ENCODE measurements at regions not wholly inside any gene's neighbourhood (a gene's known extent, or its start where the extent isn't known, plus 50 kb on each side); places are given as distances from the start of the nearest gene placed in this dataset.

DNA sequence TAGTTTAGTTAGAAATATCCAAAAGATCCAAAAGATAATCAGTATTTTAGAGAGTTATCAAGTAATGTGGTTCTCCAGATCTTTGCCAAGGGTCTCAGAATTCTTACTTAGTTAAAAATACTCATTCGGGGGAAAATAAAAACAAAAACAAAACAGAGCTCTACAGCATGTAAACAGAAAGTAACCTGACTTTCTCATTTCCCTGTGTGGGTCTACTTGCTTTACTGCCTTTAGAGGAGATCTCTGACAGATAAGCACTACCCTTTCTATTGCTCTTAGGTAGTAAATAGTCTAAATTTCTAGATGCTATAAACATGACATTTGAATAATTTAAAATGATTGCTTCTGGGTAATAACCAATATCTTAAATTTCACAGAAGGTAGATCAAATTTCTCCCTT is 371.8 kb downstream of the RPL10L start:
- DNase-seq (ENCODE audit: low spot score), result no peak

DNA sequence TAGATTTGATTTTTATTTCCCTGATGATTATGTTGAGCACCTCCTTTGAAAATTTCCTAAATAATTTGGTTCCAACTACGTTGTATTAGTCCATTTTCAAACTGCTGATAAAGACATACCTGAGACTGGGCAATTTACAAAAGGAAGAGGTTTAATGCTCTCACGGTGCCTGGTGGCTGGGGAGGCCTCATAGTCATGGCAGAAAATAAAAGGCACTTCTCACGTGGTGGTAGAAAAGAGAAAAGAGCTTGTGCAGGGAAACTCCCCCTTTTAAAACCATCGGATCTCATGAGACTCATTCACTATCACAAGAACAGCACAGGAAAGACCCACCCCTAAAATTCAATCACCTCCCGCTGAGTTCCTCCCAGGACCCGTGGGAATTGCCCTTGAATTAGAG is 372.3 kb downstream of the RPL10L start:
- DNase-seq (ENCODE audit: low spot score), result no peak

DNA sequence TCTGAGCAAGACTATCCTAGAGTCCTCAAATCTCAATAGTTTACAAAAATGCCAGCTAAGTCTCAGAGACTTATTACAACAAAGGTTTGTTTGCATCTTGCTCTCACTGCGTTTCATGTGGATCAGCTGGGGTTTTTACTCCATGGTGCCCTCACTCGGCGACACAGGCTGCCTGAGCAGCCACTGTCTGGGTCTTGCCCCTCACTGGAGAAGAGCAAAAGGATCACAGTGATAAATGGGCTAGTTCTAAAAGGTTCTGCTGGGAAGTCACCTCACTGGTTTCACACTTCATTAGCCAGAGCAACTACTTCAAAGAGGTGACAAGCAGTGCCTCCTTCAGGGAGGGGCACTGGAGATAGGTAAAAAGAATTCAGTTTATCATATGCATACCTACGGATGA is 392.0 kb downstream of the RPL10L start:
- no peak for DNase-seq (ENCODE audit: low spot score)

DNA sequence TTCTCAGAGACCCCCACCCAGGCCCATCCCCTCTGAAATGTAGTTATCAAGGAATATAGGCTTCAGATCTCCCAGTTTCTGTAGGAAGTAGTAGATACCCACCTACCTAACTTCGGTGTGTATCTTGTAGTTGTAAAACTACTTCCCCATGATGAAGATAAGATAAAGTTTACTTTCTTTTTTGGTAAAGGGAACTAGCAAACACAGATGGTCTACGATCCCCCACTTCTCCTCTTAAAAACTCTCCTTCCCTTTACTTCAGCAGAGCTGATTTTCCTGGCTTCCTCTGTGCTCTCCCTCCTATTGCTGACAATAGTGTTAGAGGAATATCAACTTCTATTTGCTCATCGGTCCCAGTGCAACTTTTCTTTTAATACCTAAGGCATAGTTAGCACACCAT is 395.2 kb downstream of the RPL10L start:
- no peak for DNase-seq (ENCODE audit: low spot score)

DNA sequence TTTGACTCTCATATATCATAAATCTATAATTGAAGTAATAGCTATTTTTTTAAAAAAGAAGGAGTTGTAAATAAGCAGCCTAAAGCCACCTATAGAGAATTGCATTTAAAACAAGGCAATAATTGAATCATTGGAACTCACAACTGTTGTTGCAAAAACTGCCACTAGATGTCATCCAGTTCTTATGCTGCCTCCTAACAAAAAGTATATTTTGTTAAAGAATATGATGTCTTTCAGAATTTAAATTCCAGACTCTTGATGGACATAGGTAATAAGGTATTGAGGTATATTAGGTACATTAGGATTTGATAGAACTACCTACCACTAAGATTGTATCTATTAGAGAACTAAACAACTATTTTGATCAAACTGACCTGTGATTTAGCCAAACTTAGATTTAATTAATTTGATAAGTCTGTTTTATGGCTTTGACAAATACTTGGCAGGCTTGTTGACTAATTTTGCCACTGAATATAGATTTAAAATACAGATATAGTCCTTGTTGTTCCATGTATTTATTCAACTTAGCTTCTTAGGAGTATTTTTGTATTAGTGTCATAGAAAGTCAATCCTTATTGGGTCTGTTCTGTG is 401.4 kb downstream of the RPL10L start:
- peak; percentile 18 for DNase-seq (ENCODE audit: low spot score)

DNA sequence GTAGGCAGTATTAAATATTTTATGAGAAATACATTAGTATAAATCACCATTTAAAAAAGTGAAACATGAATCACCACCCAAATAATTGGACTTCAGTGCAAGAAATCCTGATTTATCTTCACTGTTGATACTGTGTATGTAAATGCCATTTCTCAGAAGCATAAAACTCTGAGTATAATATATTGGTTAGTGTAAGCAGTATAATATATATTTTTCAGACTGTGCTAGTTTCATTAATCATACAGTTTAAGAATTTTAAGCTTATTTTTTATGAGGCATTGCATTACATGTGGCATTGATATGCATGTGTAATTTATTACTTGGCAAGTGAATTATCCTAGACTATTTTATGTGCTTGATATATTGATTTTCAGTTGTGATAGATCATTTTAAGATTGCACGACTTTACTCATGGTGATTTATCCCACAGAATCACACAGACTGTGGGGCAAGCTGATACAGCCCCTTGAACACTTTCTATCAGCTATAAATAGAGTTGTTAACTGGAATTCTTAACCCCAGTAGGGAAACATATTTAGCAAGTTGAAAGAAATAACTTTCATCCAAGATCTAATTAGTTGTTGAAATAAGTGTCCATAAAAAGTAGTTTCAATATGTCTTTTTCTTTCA is 403.5 kb downstream of the RPL10L start:
- DNase-seq (ENCODE audit: low spot score), result no peak

DNA sequence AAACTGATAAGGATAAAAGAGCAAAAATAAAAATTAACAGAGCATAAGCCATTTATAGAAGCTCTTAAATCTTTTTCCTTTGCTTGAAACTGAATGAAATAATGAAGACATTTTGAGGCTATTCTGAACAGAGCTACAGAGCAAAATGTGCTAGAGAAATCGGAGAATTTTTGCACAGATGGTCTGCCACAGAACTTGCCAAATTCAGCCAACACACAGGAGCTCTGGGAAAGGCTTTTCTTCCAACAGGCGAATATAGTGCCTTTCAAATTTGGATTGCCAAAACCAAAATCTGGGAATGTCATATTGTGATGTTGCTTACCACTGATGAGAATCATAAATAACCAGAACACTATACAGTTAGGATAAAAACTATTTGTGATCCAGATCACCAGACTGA is 406.3 kb downstream of the RPL10L start:
- DNase-seq (ENCODE audit: low spot score), result no peak

DNA sequence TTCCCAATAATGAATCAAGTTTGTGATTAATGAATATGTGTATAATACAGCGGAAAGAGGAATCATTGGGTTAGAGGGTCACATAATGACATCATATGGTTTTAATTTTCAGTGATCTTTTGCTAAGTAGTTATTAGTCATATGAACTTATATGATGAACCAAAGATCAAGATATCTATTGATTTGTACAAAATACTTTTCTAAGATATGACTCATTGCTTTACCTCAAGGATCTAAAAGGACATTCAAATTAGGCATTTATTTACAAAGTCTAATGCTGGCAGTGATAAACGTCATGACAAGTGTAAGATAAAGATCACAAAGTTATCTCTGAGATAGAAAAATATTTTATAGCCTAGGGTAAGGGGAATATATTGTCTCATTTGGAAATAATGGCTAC is 417.8 kb downstream of the RPL10L start:
- no peak for DNase-seq (ENCODE audit: low spot score)

DNA sequence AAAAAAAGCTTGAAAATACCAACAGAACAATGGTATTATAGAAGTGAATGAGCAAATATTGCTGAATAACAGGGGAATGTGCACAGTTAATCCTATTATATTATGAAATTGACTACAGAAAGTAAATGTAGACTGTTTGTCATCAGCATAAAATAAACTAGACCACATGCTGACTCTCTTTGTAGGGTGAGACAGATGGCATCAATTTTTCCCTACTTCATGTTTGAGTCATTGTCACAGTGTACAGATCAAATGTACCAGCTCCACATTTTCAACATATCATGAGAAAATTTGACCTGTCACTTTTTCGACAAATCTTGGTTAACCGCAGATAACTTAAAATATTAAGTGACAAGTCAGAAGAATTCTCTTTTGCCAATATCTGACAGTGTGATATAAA is 421.0 kb downstream of the RPL10L start:
- DNase-seq (ENCODE audit: low spot score), result no peak

DNA sequence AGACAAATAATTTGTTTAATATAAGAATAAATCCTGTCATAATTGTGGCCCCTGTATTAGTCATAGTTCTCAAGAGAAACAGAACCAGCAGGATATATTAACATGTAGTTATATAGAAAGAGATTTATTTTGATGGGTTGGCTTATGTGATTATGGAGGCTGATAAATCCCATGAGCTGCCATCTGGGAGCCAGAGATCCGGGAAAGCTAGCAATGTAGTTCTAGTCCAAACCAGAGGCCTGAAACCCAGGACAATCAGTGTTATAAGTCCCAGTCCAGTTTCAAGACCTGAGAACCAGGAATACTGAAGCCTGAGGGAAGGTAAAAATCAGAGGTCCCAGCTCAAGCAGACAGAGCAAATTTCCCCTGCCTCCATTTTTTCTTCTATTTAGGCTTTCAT is 435.8 kb downstream of the RPL10L start:
- no peak for DNase-seq (ENCODE audit: low spot score)

DNA sequence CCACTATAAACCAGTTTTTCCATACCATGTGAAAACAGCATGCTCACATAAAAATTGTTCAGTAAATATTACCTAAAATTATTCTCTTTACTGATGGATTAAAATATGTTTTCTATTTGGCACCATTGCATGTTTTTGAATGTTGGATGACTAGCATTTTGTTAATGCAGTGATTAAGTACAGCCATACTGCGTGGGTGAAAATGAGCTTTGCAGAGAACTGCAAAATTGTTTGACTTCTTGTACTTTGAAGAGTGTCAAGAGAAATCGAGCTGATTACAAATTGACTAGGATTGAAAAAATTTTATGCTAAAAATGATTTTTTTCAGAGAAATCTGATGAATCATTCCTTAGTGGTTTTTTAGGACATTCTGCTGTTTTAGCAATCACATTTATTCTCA is 452.9 kb downstream of the RPL10L start:
- no peak for DNase-seq (ENCODE audit: low spot score)

DNA sequence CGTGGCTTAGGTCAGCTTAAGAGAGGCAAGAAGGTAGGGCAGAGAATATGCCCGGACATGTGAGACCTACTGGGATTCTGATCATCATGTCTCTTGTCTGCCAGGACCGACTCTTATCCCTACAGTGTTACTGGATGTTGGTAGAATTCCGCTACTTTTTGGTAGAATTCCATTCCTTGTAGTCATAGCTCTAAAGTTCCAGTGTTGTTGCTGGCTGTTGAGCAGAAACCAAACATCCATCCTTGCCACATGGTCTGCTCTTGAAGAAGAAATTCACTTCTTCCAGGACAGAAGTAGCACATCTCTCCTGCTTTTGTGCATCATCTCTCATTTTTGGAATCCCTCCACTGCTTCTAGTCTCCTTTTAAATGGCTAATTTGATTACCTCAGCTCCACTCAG is 453.7 kb downstream of the RPL10L start:
- peak; percentile 0 for DNase-seq (ENCODE audit: low spot score)
